Naive B cell (primary cell): ENCODE measurements at regions not wholly inside any gene's neighbourhood (a gene's known extent, or its start where the extent isn't known, plus 50 kb on each side); places are given as distances from the start of the nearest gene placed in this dataset.
A peak's percentile ranks its signal among the peaks of the same experiment; 100 is the strongest.

Experiments
- ATAC-seq, 2 donors: fragments of 150-1000 bp; cut with Tn5 transposase; 2 replicates each; pipeline ENCODE4 v1.10.0; 2021; ENCODE audit warnings: low read depth in 2 of 2, mild to moderate bottlenecking in 2 of 2, moderate library complexity in 2 of 2
- DNase-seq: peaks from one replicate; pipeline ENCODE4 v3.0.0; 2022
- H3K27ac Mint-ChIP-seq, 6 donors: one replicate each; pipeline ENCODE4 v1.8.0; 2020 to 2022; ENCODE audit warnings: mild to moderate bottlenecking in 6 of 6, mixed read lengths in 6 of 6, moderate library complexity in 5 of 6, inconsistent platforms in 2 of 6
- H3K27me3 Mint-ChIP-seq, 3 donors: one replicate each; pipeline ENCODE4 v1.8.0; 2021 to 2022; ENCODE audit warnings: mixed read lengths in 3 of 3, mild to moderate bottlenecking in 1 of 3
- H3K36me3 Mint-ChIP-seq, 2 donors: one replicate each; pipeline ENCODE4 v1.8.0; 2020 to 2022; ENCODE audit warnings: mixed read lengths in 2 of 2, inconsistent platforms in 1 of 2, mild to moderate bottlenecking in 1 of 2
- H3K4me1 Mint-ChIP-seq, 3 donors: one replicate each; pipeline ENCODE4 v1.8.0; 2020 to 2022; ENCODE audit warnings: mixed read lengths in 3 of 3, inconsistent platforms in 1 of 3, mild to moderate bottlenecking in 1 of 3, moderate library complexity in 1 of 3
- H3K4me3 Mint-ChIP-seq, 8 donors: one replicate each; pipeline ENCODE4 v1.8.0; 2020 to 2022; ENCODE audit warnings: mild to moderate bottlenecking in 8 of 8, mixed read lengths in 8 of 8, moderate library complexity in 8 of 8, inconsistent platforms in 2 of 8
- H3K9me3 Mint-ChIP-seq, 7 donors: one replicate each; pipeline ENCODE4 v1.8.0; 2020 to 2022; ENCODE audit warnings: mixed read lengths in 7 of 7, mild to moderate bottlenecking in 5 of 7, inconsistent platforms in 2 of 7, moderate library complexity in 1 of 7

DNA sequence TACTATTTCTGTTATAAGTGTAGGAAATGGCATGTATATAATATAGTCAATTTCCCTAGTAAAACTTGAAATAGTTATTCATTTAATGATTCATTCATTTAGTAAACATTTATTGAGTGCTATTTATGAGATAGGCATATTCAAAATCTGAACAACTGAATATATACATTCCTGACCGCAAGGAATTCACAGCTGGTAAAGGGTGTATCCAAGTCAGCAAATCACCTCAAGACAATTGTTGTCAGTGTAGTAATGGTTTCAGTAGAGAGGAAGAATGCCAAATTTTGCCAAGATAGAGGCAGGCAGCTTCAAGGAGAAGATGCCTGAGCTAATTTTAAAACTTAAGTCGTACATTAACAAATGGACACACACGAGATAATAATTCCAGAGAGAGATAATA, 89.8 kb upstream of the CHST9 start:
- peaks cover 2 to 20% (median 10%) of the 10 kb centered on the region in 7 donors for H3K9me3 Mint-ChIP-seq
- ATAC-seq (no peak), DNase-seq (no peak)
- no peak overlapping the region for H3K27ac Mint-ChIP-seq
- H3K4me1 Mint-ChIP-seq, result no peaks in the 10 kb centered on the region
- no peaks in the 10 kb centered on the region for H3K36me3 Mint-ChIP-seq
- no peaks in the 10 kb centered on the region for H3K27me3 Mint-ChIP-seq
- no peak overlapping the region for H3K4me3 Mint-ChIP-seq

DNA sequence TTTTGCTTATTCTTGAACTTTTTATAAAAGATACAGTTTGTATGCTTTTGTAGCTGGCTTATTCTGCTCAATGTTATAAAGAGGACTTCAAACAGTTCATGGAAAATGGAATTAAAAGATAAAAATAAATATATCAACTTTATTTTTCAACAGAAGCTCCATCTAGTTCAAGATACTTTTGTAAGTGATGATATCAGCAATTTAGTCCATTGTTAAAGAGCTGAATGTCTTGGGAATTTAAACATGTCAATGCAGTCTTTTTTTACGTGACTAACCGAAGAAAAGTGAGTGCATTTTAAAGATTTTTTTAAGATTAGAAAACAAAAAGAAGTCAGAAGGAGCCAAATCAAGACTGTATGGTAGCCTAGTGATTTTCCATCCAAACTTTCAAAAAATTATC, 85.4 kb upstream of the CHST9 start:
- no peak for ATAC-seq
- no peak for DNase-seq
- Mint-ChIP-seq H3K9me3 (peaks cover 0 to 33% (median 4%) of the 10 kb centered on the region in 7 donors), H3K36me3 (no peaks in the 10 kb centered on the region), H3K4me1 (no peaks in the 10 kb centered on the region), H3K27me3 (no peaks in the 10 kb centered on the region), H3K27ac (no peak overlapping the region), H3K4me3 (no peak overlapping the region)

DNA sequence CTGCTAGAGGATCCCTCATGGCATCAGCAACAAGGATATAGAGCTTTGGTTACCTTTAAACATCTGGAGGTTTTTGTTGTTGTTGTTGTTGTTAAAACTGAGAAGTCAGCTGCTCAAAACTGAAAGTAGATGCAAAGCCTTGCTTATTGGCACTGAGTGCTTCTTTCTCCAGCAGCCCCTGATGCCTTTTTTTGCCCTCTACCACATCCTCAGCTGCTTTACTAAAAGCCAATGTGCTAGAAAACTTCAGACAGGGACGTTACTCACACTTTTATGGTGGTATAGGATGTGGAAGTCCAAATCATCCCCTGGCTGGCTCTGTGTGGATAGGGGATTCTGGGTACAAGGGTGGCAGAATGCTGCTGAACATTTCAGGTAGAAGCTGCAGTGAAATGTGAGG, 78.3 kb upstream of the CHST9 start:
- Mint-ChIP-seq H3K4me3 (no peak overlapping the region), H3K36me3 (no peaks in the 10 kb centered on the region), H3K27ac (no peak overlapping the region), H3K27me3 (no peaks in the 10 kb centered on the region), H3K9me3 (peaks cover 3 to 33% (median 8%) of the 10 kb centered on the region in 7 donors), H3K4me1 (no peaks in the 10 kb centered on the region)
- no peak for ATAC-seq
- no peak for DNase-seq

GRCh38 chr18:27261769-27262549, 76.9 kb upstream of the CHST9 start:
- Mint-ChIP-seq H3K27ac (no peak overlapping the region), H3K4me3 (no peak overlapping the region), H3K9me3 (peaks cover 3 to 22% (median 6%) of the 10 kb centered on the region in 7 donors), H3K4me1 (no peaks in the 10 kb centered on the region), H3K27me3 (no peaks in the 10 kb centered on the region), H3K36me3 (no peaks in the 10 kb centered on the region)
- DNase-seq (no peak), ATAC-seq (no peak)

DNA sequence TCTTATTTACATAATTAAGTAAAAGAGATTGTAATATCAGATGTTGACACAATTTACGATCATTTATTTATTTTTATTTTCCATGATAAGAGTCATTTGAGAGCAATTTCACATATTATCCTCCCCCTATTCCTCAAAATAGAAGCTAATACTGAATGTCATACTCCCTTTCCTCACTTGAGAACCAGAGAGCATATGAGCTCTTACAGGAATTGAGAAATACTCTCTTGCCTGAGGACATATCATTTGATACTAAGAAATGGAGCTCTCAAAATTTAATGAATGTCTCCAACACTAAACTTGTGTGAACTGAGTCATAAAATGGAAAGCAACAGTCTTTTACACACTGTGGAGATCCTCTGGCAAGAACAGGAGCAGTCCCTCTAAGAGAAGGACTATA, 68.5 kb upstream of the CHST9 start:
- Mint-ChIP-seq H3K9me3 (peaks cover 0 to 6% (median 1%) of the 10 kb centered on the region in 7 donors), H3K27me3 (no peaks in the 10 kb centered on the region), H3K4me1 (no peaks in the 10 kb centered on the region), H3K27ac (no peak overlapping the region), H3K4me3 (no peak overlapping the region), H3K36me3 (no peaks in the 10 kb centered on the region)
- no peak for ATAC-seq
- DNase-seq, result no peak

- no peaks in the 10 kb centered on the region for H3K36me3 Mint-ChIP-seq
- H3K4me1 Mint-ChIP-seq, result no peaks in the 10 kb centered on the region
- ATAC-seq (no peak), DNase-seq (no peak)
- peaks cover 0 to 12% (median 1%) of the 10 kb centered on the region in 7 donors for H3K9me3 Mint-ChIP-seq
- H3K4me3 Mint-ChIP-seq, result no peak overlapping the region
- H3K27ac Mint-ChIP-seq, result peak overlapping the region in 1 of 6 donors; percentile 40
- no peaks in the 10 kb centered on the region for H3K27me3 Mint-ChIP-seq
These were observed 65.4 kb upstream of the CHST9 start for GRCh38 chr18:27250471-27250870.

- Mint-ChIP-seq H3K4me1 (no peaks in the 10 kb centered on the region), H3K27me3 (no peaks in the 10 kb centered on the region), H3K36me3 (no peaks in the 10 kb centered on the region), H3K27ac (no peak overlapping the region), H3K9me3 (peaks cover 0 to 12% (median 1%) of the 10 kb centered on the region in 7 donors), H3K4me3 (no peak overlapping the region)
- no peak for ATAC-seq
- no peak for DNase-seq
These were observed 64.8 kb upstream of the CHST9 start for GRCh38 chr18:27249933-27250332.

GRCh38 chr18:27244259-27244658, 59.2 kb upstream of the CHST9 start:
- H3K4me1 Mint-ChIP-seq, result no peaks in the 10 kb centered on the region
- no peak for DNase-seq
- no peak overlapping the region for H3K27ac Mint-ChIP-seq
- no peaks in the 10 kb centered on the region for H3K27me3 Mint-ChIP-seq
- H3K9me3 Mint-ChIP-seq, result peaks cover 0 to 8% (median 2%) of the 10 kb centered on the region in 7 donors
- no peak overlapping the region for H3K4me3 Mint-ChIP-seq
- ATAC-seq, result no peak
- no peaks in the 10 kb centered on the region for H3K36me3 Mint-ChIP-seq

DNA sequence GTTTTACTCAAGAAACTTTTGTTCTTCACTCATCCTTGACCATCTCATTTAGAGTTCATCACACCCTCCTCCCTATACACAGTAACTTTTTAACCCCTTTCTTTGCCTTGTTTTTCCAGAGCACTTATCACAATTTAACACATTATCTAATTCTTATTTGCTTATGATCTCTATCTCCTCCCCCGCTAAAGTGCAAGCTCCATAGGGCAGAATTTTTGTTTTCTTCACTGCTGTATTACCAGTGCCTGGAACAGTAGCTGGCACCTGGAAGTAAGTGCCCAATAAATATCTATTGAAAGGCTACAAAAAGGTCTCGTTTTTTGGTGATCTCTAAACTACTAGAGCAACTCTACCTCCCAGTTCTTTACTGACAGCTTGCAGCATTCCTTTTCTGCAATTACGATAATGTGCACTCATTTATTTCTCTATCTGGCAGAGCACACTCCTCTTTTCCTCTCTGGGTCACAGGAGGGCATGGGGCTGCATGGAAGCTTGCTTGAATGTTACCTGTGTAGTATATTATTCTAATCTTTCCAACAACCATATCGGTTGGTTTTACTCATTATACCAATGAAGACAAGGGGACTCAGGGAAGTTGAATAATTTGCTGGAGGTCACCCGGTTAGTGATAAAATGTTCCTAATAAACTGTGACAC, 57.4 kb upstream of the CHST9 start:
- H3K4me1 Mint-ChIP-seq, result no peaks in the 10 kb centered on the region
- H3K9me3 Mint-ChIP-seq, result peaks cover 0 to 7% (median 2%) of the 10 kb centered on the region in 7 donors
- no peak overlapping the region for H3K4me3 Mint-ChIP-seq
- H3K27me3 Mint-ChIP-seq, result no peaks in the 10 kb centered on the region
- H3K27ac Mint-ChIP-seq, result no peak overlapping the region
- H3K36me3 Mint-ChIP-seq, result no peaks in the 10 kb centered on the region
- no peak for DNase-seq
- no peak for ATAC-seq

GRCh38 chr18:27240383-27240782, 55.3 kb upstream of the CHST9 start:
- H3K27ac Mint-ChIP-seq, result no peak overlapping the region
- no peaks in the 10 kb centered on the region for H3K4me1 Mint-ChIP-seq
- H3K36me3 Mint-ChIP-seq, result no peaks in the 10 kb centered on the region
- DNase-seq, result no peak
- ATAC-seq, result no peak
- H3K4me3 Mint-ChIP-seq, result no peak overlapping the region
- no peaks in the 10 kb centered on the region for H3K27me3 Mint-ChIP-seq
- peaks cover 0 to 7% (median 2%) of the 10 kb centered on the region in 7 donors for H3K9me3 Mint-ChIP-seq

GRCh38 chr18:27239669-27240068, 54.6 kb upstream of the CHST9 start:
- Mint-ChIP-seq H3K4me3 (no peak overlapping the region), H3K27me3 (no peaks in the 10 kb centered on the region), H3K27ac (no peak overlapping the region), H3K4me1 (no peaks in the 10 kb centered on the region), H3K9me3 (peaks cover 0 to 7% (median 2%) of the 10 kb centered on the region in 7 donors), H3K36me3 (no peaks in the 10 kb centered on the region)
- DNase-seq (no peak), ATAC-seq (no peak)

GRCh38 chr18:27235218-27235870, 50.2 kb upstream of the CHST9 start:
- H3K27ac Mint-ChIP-seq, result no peak overlapping the region
- H3K9me3 Mint-ChIP-seq, result peaks cover 0 to 8% (median 0%) of the 10 kb centered on the region in 7 donors
- H3K27me3 Mint-ChIP-seq, result no peaks in the 10 kb centered on the region
- DNase-seq (no peak), ATAC-seq (no peak)
- H3K36me3 Mint-ChIP-seq, result no peaks in the 10 kb centered on the region
- no peaks in the 10 kb centered on the region for H3K4me1 Mint-ChIP-seq
- no peak overlapping the region for H3K4me3 Mint-ChIP-seq
